ENCODE measurements at regions not wholly inside any gene's neighbourhood (a gene's known extent, or its start where the extent isn't known, plus 50 kb on each side); places are given as distances from the start of the nearest gene placed in this dataset.

- TF ChIP-seq EZH2 (IDR thresholded peaks at IDR 0.05; ENCODE audit: low read length, missing control alignments) (no peak), CTCF (conservative IDR thresholded peaks at IDR 0.05 in 1 of 2, IDR thresholded peaks at IDR 0.05 in 1 of 2; ENCODE audit: low read depth in 1 of 2, low read length in 2 of 2) (no peak)
Observed at GRCh38 chr16:72291531-72291981, 119.6 kb upstream of the PMFBP1 start.

All from fibroblast of lung (primary cell).